Astrocyte (in vitro differentiated cells and primary cell): ENCODE measurements at regions not wholly inside any gene's neighbourhood (a gene's known extent, or its start where the extent isn't known, plus 50 kb on each side); places are given as distances from the start of the nearest gene placed in this dataset.

Source experiments
- EZH2 ChIP-seq: IDR thresholded peaks from 2 replicates; pipeline ENCODE4 v1.6.1; 2012; ENCODE audit warnings: mild to moderate bottlenecking, low read length, inconsistent platforms; ENCODE audit not compliant: insufficient read depth
- TF ChIP-seq, protein P1 (sequence below): IDR thresholded peaks from 2 replicates; pipeline ENCODE4 v1.5.1; 2011; ENCODE audit warnings: low read depth, mild to moderate bottlenecking, inconsistent platforms, low read length, moderate library complexity; ENCODE audit not compliant: insufficient read depth

DNA sequence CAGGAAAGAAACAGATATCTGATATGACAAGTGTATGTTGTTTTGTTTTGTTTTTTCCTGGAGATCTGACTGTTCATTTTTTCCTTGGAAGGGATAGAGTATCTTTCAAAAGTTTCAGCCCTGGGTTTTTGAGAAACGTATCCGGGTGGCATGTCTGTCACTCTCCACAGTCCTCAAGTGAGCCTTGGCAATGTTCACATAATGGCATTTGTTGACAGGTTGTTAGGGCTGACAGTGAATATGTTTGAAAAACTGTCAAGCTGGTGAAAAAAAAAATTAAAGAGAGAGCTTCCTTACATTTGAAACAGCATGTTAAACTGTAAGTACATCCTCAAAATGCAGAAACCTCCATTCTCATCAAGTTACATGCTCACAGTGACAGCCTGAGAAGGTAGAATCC lies 113.0 kb upstream of the DYNLRB2 start:
- TF ChIP-seq, protein P1, sequence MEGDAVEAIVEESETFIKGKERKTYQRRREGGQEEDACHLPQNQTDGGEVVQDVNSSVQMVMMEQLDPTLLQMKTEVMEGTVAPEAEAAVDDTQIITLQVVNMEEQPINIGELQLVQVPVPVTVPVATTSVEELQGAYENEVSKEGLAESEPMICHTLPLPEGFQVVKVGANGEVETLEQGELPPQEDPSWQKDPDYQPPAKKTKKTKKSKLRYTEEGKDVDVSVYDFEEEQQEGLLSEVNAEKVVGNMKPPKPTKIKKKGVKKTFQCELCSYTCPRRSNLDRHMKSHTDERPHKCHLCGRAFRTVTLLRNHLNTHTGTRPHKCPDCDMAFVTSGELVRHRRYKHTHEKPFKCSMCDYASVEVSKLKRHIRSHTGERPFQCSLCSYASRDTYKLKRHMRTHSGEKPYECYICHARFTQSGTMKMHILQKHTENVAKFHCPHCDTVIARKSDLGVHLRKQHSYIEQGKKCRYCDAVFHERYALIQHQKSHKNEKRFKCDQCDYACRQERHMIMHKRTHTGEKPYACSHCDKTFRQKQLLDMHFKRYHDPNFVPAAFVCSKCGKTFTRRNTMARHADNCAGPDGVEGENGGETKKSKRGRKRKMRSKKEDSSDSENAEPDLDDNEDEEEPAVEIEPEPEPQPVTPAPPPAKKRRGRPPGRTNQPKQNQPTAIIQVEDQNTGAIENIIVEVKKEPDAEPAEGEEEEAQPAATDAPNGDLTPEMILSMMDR, result no peak
- no peak for TF ChIP-seq EZH2
